ENCODE measurements at regions not wholly inside any gene's neighbourhood (a gene's known extent, or its start where the extent isn't known, plus 50 kb on each side); places are given as distances from the start of the nearest gene placed in this dataset.

DNA sequence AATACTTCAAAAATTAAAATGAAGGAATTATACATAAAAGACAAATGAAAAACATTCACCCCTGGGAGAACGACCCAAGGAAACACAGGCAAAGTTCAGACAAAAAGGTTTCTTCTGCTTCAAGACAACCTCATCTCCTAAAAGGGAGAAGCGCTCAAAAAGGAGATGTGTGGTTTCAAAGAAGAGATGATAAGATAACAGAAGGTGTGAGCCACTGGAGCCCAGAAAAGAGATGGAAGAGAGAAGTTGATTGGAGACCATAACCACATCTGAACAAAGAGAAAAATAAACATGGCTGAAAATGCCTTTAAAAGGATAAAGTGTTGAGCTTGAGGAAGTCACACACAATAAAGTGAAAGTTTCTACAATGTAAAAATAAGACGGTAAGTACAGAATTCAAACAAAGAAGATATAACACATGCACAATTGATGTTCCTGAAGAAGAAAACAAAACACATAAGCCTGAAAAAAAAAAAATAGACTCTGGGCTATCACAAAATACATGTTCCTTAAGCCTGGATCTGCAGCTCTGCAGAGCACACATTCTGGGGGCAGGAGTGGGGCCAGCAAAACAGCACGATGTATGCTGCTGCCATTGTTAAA lies 51.6 kb upstream of the C14orf180 start:
- peaks cover 4% of the 10 kb centered on the region for H3K36me3 Mint-ChIP-seq
- H3K4me1 Mint-ChIP-seq: no peaks in the 10 kb centered on the region
- peaks cover 6 to 29% (median 7%) of the 10 kb centered on the region in 3 donors for H3K9me3 Mint-ChIP-seq
- H3K4me3 Mint-ChIP-seq: no peak overlapping the region
- H3K27me3 Mint-ChIP-seq: peaks cover 4% of the 10 kb centered on the region
- H3K27ac Mint-ChIP-seq: no peak overlapping the region

DNA sequence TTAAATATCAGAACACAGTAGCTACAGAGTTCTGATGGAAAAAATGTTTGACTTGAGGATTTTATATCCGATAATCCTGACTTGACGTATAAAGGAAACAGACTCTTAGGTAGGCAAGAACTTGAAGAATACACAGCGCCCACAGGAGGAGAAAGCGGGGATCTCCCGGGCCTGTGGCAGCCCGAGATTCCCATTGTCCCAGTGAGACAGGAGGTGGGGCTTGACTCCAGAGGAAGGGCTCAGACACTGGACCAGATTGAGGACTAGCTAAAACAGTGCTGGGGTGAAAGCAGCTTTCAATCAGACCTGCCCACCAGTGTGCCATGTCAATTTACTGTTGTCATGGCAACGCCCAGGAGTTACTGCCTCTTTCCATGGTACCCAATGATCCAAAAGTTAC lies 51.1 kb upstream of the C14orf180 start:
- H3K4me1 Mint-ChIP-seq: no peaks in the 10 kb centered on the region
- no peak overlapping the region for H3K4me3 Mint-ChIP-seq
- H3K9me3 Mint-ChIP-seq: peaks cover 6 to 29% (median 6%) of the 10 kb centered on the region in 3 donors
- no peak overlapping the region for H3K27ac Mint-ChIP-seq
- peaks cover 4% of the 10 kb centered on the region for H3K36me3 Mint-ChIP-seq
- H3K27me3 Mint-ChIP-seq: peaks cover 4% of the 10 kb centered on the region
